Activated T-helper 1 cell treated with anti-CD3 and anti-CD28 coated beads, Interleukin-12 subunit alpha, Interleukin-12 subunit beta, Interleukin-2, Interleukin-4 antibody, amounts not matched to agents 30 ng/mL and 10 ng/mL and 1 ng/mL, durations not matched to agents 14 hours and 24 hours and 36 hours (primary cell): ENCODE measurements at regions not wholly inside any gene's neighbourhood (a gene's known extent, or its start where the extent isn't known, plus 50 kb on each side); places are given as distances from the start of the nearest gene placed in this dataset.

Experiments
- DNase-seq: peaks from one replicate; pipeline ENCODE4 v3.0.0; 2021; ENCODE audit warnings: low spot score
- H3K27ac Mint-ChIP-seq: one replicate; pipeline ENCODE4 v1.8.0; 2021; ENCODE audit warnings: mild to moderate bottlenecking, mixed read lengths
- H3K27me3 Mint-ChIP-seq: one replicate; pipeline ENCODE4 v1.8.0; 2022; ENCODE audit warnings: mild to moderate bottlenecking, moderate library complexity, mixed read lengths; ENCODE audit not compliant: insufficient read depth
- H3K36me3 Mint-ChIP-seq: one replicate; pipeline ENCODE4 v1.8.0; 2021; ENCODE audit warnings: low read depth, mixed read lengths
- H3K4me1 Mint-ChIP-seq: one replicate; pipeline ENCODE4 v1.8.0; 2021; ENCODE audit warnings: low read depth, mixed read lengths
- H3K4me3 Mint-ChIP-seq: one replicate; pipeline ENCODE4 v1.8.0; 2021; ENCODE audit warnings: mild to moderate bottlenecking, moderate library complexity, mixed read lengths
- H3K9me3 Mint-ChIP-seq: one replicate; pipeline ENCODE4 v1.8.0; 2021; ENCODE audit warnings: mixed read lengths
- intact Hi-C: fragments of 100-400 bp; cut with micrococcal nuclease; formaldehyde crosslinking; loops from one replicate; pipeline ENCODE4 v1.15.1; 2024

GRCh38 chr5:87156631-87157030 is 111.1 kb upstream of the RASA1 start:
- no peak overlapping the region for H3K27ac Mint-ChIP-seq
- intact Hi-C loops = no loop called here
- H3K36me3 Mint-ChIP-seq = peaks cover 2% of the 10 kb centered on the region
- DNase-seq = no peak
- H3K27me3 Mint-ChIP-seq = no peaks in the 10 kb centered on the region
- no peaks in the 10 kb centered on the region for H3K9me3 Mint-ChIP-seq
- no peak overlapping the region for H3K4me3 Mint-ChIP-seq
- peaks cover 8% of the 10 kb centered on the region for H3K4me1 Mint-ChIP-seq

DNA sequence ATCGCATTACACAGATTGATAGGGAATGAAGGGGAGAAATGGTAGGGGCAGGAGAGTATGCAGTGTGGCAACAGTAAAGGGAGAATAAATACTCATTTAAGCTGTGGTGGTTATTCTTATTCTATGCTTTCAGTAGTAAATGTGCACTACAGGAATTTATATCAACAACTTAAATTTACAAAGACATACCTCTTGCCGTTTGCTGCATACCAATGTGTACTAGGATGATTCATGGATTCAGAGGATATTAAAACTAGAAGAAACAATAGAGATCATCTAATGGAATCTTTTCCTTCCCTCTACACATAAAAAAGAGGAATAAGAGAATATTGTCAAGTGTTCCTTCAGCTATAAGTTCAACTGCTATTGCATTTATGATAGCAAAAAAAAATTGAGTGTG is 103.3 kb upstream of the RASA1 start:
- Mint-ChIP-seq H3K9me3 (no peaks in the 10 kb centered on the region), H3K27me3 (no peaks in the 10 kb centered on the region), H3K4me1 (no peaks in the 10 kb centered on the region), H3K36me3 (no peaks in the 10 kb centered on the region), H3K4me3 (no peak overlapping the region), H3K27ac (no peak overlapping the region)
- DNase-seq = no peak
- intact Hi-C loops = no loop called here

GRCh38 chr5:87169300-87169991 is 98.2 kb upstream of the RASA1 start:
- H3K4me1 Mint-ChIP-seq = no peaks in the 10 kb centered on the region
- H3K27me3 Mint-ChIP-seq = peaks cover 2% of the 10 kb centered on the region
- H3K4me3 Mint-ChIP-seq = no peak overlapping the region
- no peaks in the 10 kb centered on the region for H3K36me3 Mint-ChIP-seq
- intact Hi-C loops = no loop called here
- H3K27ac Mint-ChIP-seq = no peak overlapping the region
- no peak for DNase-seq
- no peaks in the 10 kb centered on the region for H3K9me3 Mint-ChIP-seq

DNA sequence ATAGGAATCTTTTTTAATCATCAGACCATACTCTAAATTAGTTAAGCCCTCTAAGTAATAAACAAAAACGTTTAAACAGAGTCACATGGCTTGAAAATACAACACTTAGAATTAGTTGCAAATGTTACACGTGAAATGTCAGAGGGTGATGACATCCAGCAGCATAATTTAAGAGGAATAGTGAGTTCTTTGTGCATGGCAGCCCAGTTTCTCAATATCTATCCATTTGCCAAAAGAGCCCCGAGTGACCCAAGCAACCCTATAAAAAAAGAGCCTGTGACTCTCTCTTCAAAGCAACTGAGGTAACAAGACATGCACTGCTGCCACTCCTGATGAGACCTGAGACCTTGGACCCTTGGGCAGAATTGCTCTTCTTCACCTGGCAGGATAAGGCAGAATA is 96.9 kb upstream of the RASA1 start:
- no peak overlapping the region for H3K4me3 Mint-ChIP-seq
- no peaks in the 10 kb centered on the region for H3K4me1 Mint-ChIP-seq
- DNase-seq = no peak
- no peak overlapping the region for H3K27ac Mint-ChIP-seq
- intact Hi-C loops = no loop called here
- peaks cover 2% of the 10 kb centered on the region for H3K27me3 Mint-ChIP-seq
- no peaks in the 10 kb centered on the region for H3K36me3 Mint-ChIP-seq
- no peaks in the 10 kb centered on the region for H3K9me3 Mint-ChIP-seq

GRCh38 chr5:87182649-87183048 is 85.0 kb upstream of the RASA1 start:
- Mint-ChIP-seq H3K27ac (no peak overlapping the region), H3K4me3 (no peak overlapping the region), H3K9me3 (no peaks in the 10 kb centered on the region), H3K27me3 (peaks cover 6% of the 10 kb centered on the region), H3K36me3 (no peaks in the 10 kb centered on the region), H3K4me1 (peaks cover 16% of the 10 kb centered on the region)
- intact Hi-C loops = no loop called here
- no peak for DNase-seq

GRCh38 chr5:87183896-87184295 is 83.8 kb upstream of the RASA1 start:
- no peak overlapping the region for H3K4me3 Mint-ChIP-seq
- no peak overlapping the region for H3K27ac Mint-ChIP-seq
- no peaks in the 10 kb centered on the region for H3K9me3 Mint-ChIP-seq
- intact Hi-C loops = no loop called here
- H3K27me3 Mint-ChIP-seq = peaks cover 6% of the 10 kb centered on the region
- H3K4me1 Mint-ChIP-seq = peaks cover 16% of the 10 kb centered on the region
- H3K36me3 Mint-ChIP-seq = no peaks in the 10 kb centered on the region
- DNase-seq = no peak

GRCh38 chr5:87184605-87185004 is 83.1 kb upstream of the RASA1 start:
- Mint-ChIP-seq H3K9me3 (no peaks in the 10 kb centered on the region), H3K4me1 (peaks cover 16% of the 10 kb centered on the region), H3K27me3 (peaks cover 6% of the 10 kb centered on the region), H3K4me3 (no peak overlapping the region), H3K36me3 (no peaks in the 10 kb centered on the region), H3K27ac (no peak overlapping the region)
- intact Hi-C loops = no loop called here
- DNase-seq = no peak

GRCh38 chr5:87185838-87186237 is 81.8 kb upstream of the RASA1 start:
- DNase-seq = no peak
- Mint-ChIP-seq H3K4me1 (peaks cover 16% of the 10 kb centered on the region), H3K9me3 (no peaks in the 10 kb centered on the region), H3K27ac (no peak overlapping the region), H3K4me3 (no peak overlapping the region), H3K27me3 (peaks cover 6% of the 10 kb centered on the region), H3K36me3 (no peaks in the 10 kb centered on the region)
- intact Hi-C loops = no loop called here

GRCh38 chr5:87188391-87188790 is 79.3 kb upstream of the RASA1 start:
- no peak for DNase-seq
- H3K27ac Mint-ChIP-seq = no peak overlapping the region
- peaks cover 6% of the 10 kb centered on the region for H3K27me3 Mint-ChIP-seq
- intact Hi-C loops = no loop called here
- H3K4me1 Mint-ChIP-seq = peaks cover 12% of the 10 kb centered on the region
- no peaks in the 10 kb centered on the region for H3K36me3 Mint-ChIP-seq
- H3K9me3 Mint-ChIP-seq = no peaks in the 10 kb centered on the region
- H3K4me3 Mint-ChIP-seq = no peak overlapping the region

- H3K4me3 Mint-ChIP-seq = no peak overlapping the region
Measured at GRCh38 chr5:87190041-87190440, 77.6 kb upstream of the RASA1 start.

DNA sequence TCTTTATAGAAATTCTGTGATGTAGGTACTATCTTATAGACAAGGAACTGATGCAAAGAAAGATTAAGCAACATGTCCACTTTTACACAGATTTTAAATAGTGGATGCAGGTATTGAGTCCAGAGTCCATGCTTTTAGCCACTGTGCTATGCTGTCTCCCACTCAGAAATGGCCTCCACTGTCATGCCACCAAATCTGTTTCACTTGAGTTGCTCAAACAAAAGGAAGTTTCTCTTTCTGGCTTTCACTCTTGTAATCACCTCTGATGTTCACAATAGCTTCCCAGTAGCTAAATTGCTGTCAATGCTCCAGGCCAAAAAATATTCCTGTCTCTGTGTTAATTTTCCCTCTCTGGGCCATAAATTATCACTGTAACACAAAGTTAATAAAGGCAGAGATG is 77.0 kb upstream of the RASA1 start:
- Mint-ChIP-seq H3K9me3 (no peaks in the 10 kb centered on the region), H3K36me3 (peaks cover 1% of the 10 kb centered on the region), H3K4me3 (no peak overlapping the region), H3K27me3 (no peaks in the 10 kb centered on the region), H3K4me1 (peaks cover 24% of the 10 kb centered on the region), H3K27ac (no peak overlapping the region)
- intact Hi-C loops = loop anchor here (5.0 kb wide), 1 partner anchor 42 kb away; no protein-coding TSS in a partner anchor
- DNase-seq = no peak

More at GRCh38 chr5:87190041-87190440, 77.6 kb upstream of the RASA1 start:
- Mint-ChIP-seq H3K27ac (no peak overlapping the region), H3K4me1 (peaks cover 18% of the 10 kb centered on the region), H3K27me3 (no peaks in the 10 kb centered on the region), H3K9me3 (no peaks in the 10 kb centered on the region), H3K36me3 (no peaks in the 10 kb centered on the region)
- intact Hi-C loops = loop anchor here (5.0 kb wide), 1 partner anchor 42 kb away; no protein-coding TSS in a partner anchor
- no peak for DNase-seq

DNA sequence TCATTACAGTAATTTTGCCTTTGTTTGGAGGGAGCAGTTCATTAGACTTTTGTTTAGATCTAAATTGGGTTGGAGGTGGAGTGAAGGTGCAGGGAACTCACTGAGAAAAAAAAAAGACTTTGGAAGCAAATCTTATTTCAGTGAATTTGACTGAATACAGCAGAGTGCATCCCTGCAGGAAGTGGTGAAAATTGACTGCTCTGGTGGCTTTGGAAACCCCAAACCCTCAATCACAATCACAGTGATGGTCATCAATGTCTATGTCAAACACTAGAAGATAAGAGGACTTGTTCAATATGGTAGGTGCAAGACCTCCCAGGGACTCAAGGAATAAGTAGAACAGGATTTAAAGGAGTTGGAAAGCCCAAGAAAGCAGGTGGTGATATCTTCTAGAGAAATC is 76.0 kb upstream of the RASA1 start:
- H3K4me3 Mint-ChIP-seq = no peak overlapping the region
- no peak overlapping the region for H3K27ac Mint-ChIP-seq
- H3K36me3 Mint-ChIP-seq = peaks cover 1% of the 10 kb centered on the region
- peaks cover 26% of the 10 kb centered on the region for H3K4me1 Mint-ChIP-seq
- no peak for DNase-seq
- intact Hi-C loops = loop anchor here (5.0 kb wide), 1 partner anchor 41 kb away; no protein-coding TSS in a partner anchor
- H3K27me3 Mint-ChIP-seq = no peaks in the 10 kb centered on the region
- no peaks in the 10 kb centered on the region for H3K9me3 Mint-ChIP-seq

DNA sequence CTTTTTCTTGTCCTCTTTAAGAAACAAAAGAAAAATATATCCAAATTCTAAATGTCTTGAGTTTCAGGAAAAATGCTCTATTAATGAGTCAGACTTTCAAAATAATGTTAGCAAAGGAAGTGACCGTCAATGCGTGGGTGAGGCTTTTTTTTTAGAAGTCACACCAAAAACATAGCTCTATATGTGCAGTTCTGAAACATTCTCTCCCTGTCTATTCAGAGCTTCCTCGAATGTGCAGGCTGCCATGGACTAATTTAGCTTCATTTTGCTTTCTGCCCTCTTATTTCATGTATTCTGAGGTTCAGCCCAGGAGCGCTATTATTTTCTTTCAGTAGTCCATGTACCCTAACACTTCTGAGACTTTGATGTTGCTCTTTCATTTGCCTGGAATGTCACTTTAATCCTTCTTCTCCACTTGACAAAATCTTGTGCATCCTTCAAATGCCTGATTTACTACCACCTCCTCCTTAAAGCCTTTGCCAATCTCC is 72.5 kb upstream of the RASA1 start:
- intact Hi-C loops = loop anchor here (2.0 to 5.0 kb wide), 2 partner anchors 74 to 118 kb away; no protein-coding TSS in a partner anchor
- Mint-ChIP-seq H3K27me3 (no peaks in the 10 kb centered on the region), H3K9me3 (peaks cover 4% of the 10 kb centered on the region), H3K4me3 (no peak overlapping the region), H3K27ac (no peak overlapping the region), H3K36me3 (peaks cover 1% of the 10 kb centered on the region), H3K4me1 (peaks cover 26% of the 10 kb centered on the region)
- DNase-seq = no peak
